HG03460 (cell line): ENCODE measurements at regions not wholly inside any gene's neighbourhood (a gene's known extent, or its start where the extent isn't known, plus 50 kb on each side); places are given as distances from the start of the nearest gene placed in this dataset.
"Not testable (repeated sequence)": the region's sequence is repeated elsewhere in the genome, so short reads cannot be mapped to it uniquely, and the experiment has no call there.

Experiments
- ATAC-seq: cut with Tn5 transposase; IDR thresholded peaks from one replicate; pipeline ENCODE4 v1.9.1; 2021; ENCODE audit not compliant: unreplicated experiment

DNA sequence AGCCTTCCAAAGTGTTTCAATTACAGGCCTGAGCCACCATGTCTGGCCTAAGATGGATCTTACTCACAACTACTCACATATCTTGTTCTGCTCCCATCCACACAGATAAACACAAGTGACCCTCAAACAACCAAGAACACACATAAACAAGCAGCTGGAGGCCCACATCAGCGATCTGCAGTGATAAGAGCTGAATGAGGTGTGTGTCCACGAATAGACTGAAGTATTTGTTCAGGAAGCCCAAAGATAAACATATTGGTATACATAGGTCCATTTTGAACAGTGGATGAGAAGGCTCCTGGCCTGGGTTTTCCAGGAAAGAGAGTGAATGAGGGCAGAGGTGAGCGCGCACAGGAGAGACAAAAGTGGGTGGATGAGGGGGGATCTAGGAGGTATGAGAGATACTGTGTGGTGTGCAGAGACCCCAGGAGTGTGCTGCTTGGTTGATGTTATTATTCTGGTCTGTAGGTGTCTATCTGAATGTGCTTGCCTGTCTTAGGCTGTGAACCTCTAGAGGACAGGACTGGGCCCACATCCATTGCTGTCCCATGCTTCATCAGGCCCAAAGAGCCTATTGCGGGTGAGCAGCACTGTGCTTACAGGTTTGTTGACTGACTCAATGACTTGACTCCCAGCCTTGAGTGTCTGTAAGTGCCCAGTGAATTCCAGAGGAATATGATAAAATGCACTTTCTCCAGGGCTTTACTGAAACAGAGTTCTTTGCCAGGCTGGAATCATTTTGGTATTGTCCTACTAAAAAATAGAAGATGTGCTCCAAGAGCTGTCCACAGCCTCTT is 79.9 kb upstream of the ATP1A1 start:
- no peak for ATAC-seq

DNA sequence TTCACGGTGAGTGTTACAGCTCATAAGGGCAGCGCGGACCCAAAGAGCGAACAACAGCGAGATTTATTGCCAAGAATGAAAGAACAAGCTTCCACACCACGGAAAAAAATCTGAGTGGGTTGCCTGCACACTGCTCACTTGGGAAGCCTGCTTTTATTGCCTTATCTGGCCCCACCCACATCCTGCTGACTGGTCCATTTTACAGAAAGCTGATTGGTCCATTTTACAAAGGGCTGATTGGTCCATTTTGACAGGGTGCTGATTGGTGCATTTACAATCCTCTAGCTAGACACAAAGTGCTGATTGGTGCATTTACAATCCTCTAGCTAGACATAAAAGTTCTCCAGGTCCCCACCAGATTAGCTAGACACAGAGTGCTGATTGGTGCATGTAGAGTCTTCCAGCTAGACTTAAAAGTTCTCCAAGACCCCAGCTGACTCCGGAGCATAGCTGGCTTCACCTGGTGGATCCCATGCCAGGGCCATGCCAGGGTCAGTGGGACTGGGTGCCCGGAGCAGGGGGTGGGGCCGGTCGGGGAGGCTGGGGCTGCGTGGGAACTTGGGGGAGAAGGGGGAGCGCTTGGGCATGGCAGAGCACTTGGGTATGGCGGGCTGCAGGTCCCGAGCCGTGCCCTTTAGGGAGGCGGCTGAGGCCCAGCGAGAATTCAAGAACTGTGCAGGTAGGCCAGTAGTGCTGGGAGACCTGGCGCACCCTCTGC is 75.4 kb upstream of the ATP1A1 start:
- ATAC-seq = no peak

DNA sequence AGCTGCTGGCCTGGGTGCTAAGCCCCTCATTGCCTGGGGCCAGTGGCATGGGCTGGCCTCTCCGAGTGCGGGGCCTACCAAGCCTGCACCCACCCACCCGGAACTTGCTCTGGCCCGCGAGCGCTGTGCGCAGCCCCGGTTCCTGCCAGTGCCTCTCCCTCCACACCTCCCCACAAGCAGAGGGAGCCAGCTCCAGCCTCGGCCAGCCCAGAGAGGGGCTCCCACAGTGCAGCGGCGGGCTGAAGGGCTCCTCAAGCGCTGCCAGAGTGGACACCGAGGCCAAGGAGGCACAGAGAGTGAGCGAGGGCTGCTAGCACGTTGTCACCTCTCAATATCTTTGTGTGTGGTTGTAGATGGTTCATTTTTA is 74.8 kb upstream of the ATP1A1 start:
- ATAC-seq = not testable (repeated sequence)

DNA sequence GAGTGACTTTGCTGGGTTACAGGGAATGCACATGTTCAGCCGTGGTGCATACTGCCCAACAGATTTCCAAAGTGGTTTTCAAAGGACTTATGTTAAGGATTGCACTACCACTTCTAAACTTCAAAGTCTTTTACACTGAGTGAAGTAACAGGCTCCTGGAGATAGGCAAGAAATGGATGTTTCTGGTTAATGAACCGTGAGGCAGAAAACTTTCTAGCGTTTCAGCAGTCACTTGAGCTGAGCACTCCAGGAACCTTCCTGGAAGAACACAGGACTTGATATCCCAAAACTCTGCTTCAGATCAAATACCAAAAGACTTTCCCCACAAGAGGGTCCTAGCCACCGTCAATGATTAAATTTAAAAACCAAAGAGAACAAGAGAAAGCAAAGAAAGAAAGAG is 74.3 kb upstream of the ATP1A1 start:
- ATAC-seq = no peak

DNA sequence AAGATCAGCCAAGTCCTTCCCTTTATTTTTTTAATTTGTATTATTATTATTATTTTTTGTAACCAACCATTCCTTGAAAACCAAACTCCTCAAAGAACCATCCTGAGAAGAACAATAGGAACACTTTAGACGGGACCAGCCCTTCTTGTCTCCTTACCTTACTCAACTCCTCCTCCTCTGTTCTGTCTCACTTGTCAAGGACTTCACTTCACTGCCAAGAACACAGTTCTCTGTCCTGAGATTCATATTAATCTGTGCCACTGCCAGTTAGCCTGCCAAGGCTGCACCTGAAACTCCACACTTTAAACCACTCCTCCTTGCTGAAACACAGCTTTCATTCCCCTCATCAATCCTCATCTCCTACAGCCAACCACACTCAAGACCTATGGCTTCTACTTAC is 73.8 kb upstream of the ATP1A1 start:
- no peak for ATAC-seq

DNA sequence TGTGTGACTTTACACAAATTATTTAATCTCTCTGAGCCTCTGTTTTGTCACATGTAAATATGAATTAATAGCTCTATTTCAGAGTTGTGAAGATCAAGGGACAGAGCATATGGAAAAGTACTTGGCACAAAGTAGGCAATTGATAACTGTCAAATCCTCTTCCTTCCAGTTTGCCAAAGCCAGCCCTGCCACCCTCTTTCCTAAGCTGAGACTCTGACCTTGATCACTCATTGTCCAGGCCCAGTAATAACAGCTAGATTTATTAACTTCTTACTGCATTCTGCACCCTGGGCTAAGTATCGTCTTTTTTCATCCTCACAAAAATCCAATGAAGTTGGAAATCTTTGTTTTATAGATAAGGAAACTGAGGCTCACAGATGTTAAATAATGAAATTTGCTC is 70.8 kb upstream of the ATP1A1 start:
- ATAC-seq = no peak

DNA sequence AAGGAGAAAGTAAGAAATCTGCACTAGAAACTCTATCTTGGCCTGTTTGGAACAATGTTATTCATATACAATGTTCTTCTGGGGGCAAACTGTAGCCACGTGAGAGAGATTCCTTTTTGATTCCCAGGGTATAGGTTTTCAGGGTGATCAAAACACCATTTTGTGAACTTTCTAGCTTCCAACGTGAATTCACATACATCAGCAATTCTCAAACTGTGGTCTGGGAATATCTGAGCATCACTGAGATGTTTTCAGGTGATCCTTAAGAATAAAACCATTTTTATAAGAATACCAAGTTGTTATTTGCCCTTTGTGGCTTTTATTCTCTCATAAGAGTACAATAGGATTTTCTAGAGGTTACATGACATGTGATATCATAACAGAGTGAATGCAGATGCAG is 66.9 kb upstream of the ATP1A1 start:
- no peak for ATAC-seq

DNA sequence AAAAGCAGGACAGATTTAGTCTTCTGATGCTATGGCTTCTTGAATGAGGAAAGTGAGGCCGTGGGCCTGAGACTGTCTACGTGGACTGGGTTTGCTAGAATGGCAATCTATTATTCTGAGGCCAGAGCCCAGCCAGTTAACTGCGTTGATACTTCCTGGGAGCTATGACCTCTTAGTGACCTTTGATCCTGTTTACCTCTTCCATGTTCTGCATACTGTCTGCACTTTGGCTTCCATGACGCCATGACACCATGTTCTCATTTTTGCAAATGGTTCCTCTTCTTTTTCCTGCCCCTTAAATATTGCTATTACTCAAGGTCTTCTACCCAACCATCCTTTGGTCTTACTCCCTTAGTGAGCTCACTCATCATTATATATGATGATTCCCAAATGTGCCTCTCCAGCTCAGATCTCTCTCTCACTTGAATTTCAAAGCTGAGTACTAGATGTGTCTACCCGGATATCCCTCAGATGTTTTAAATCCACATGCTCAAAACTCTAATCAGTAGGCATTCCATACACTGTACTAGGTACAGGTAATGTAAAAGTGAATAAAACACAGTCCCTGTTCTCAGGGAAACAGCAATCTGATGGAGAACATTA is 66.1 kb upstream of the ATP1A1 start:
- no peak for ATAC-seq

DNA sequence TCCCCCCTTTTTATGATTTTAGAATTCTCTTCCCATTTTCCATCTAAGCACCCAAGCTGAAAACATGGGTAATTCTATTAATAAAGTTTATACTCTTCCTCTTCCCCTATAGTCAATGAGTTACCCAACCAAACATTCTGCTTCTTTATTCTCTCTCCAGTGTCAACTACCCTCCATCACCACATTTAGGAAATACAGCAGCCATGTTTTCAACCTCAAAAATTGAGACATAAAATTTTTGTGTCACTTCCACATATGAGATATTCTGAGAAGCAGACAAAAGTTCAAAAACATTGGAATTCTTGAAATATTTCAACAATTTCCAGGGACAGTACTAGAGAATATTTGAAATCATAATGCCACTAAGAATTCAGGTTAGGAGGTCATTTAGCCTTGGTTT is 64.8 kb upstream of the ATP1A1 start:
- ATAC-seq = no peak

DNA sequence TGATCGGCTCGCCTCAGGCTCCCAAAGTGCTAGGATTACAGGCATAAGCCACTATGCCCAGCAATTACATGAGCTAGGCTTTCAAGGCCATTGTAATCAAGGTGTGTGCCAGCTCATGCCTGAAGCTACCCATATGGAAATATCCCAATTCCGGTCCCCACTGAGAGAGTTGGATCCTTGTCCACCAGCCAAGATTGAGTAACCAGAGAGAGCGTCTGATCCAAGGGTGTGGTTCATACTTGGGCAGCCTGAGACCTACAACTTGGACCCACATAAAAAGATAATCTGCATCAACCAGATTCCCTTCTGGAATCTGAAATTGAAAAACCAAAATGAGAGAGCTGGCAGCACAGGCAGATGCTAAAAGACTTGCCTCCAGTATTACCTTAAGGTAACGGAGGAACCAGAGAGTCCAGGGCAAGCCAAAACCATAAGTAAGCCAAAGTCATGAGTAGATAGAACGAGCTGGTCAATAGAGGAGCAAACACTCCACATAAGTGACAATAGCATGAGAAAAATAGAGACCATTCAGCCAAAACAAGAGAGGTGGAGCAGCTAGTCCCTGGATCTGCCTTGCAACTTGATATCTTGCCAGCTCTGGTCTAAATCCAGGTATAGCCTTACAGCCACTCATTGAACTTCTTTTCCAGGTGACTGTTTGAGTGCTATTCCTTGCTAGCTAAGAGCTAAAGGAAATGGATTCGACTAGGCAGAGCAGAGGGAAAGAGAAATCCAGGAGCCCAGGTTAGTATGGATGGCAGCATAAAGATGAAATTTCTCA is 63.8 kb upstream of the ATP1A1 start:
- ATAC-seq = no peak

DNA sequence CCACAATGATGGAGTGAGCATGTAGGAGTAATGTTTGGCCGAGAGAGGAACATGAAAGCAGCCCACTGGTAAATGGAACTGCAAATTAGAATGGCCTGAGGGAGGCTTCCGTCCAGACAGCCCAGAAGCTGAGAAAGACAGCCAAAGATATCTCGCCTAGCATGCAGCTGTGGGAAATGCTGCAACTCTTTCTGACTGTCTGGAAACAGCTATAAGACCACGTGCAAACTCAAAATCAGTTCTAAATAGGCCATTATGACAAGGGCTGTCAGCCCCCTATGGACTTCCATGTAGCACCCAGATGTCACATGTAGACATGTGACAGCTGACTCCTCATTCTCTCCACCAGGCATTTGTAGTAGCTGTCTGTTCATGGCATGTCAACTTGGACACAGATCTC is 62.9 kb upstream of the ATP1A1 start:
- ATAC-seq = no peak

DNA sequence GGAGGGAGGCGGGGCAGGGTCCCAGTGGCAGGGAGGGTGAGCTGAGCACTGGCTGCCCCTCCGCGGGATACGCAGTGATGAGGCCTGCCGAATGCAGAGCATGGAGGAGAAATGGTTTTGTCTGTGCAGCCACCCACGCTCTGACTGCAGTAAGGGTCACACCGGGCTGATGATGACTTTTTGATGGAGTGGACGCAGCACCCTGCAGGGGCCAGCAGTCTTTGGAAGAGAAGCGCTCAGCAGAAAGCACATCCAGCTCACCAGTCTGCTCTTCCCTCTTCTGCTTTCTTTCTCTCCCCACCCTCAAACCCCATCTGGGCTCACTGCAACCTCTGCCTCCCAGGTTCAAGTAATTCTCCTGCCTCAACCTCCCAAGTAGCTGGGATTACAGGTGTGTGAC is 61.9 kb upstream of the ATP1A1 start:
- ATAC-seq = no peak

DNA sequence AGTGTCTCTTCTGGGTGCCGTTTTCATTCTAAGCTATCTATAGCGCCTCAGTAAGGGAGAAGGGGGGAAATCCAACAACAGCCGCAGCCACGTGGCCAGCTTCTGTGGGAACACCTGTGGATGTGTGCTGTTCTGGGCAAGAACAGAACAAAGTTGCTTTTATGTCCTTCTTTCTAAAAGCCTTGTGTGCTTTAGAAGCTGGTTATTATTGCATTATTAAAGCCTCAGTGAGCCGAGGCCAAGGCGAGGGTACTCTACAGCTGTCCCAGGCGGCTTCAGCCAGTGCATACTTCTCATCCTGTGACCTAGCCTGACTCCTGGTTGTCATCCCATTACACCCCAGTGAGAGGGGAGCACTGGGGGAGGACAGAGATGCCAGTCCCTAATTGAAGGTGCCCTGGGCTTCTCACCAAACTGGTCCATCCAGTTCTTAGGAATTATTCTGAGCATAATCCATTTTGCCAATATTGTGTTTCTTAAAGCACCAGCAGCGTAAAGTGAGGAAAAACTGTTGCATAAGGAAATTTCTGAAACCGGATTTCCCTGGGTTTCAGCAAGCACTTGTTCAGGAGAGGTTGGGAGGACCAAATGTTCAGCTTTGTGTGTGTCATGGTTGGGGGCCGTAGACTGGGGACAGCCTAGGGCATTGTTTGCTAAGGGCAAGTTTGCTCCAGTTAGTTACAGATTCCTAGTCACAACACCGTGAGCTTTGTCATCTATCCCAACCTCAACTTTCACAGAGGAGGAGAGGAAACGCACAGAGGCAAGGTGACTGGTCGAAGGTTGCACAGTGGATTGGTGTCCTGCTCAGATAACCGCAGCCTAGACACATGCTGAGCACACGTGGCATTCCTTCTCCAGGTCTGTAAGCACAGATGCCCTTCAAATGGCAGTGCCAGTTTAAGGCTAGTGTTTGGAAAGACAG is 61.0 kb upstream of the ATP1A1 start:
- ATAC-seq = no peak

DNA sequence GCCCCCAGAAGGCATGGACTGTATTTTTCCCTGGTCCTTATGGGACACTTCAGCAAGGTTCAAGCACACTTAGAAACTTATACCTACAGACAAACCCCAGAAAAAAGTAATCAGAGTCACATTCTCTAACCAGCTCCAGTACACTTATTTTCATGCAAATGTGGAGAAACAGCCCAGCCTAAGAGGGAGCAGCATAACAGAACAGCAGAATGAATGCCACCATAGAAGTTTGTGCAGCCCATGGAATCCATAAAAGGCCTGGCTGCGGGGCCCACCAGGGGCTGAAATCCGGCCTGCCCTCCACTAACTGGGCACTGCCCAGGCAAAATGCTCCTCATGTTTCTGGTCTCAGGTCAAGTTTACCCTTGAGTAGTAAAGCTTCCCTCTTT is 60.4 kb upstream of the ATP1A1 start:
- no peak for ATAC-seq

DNA sequence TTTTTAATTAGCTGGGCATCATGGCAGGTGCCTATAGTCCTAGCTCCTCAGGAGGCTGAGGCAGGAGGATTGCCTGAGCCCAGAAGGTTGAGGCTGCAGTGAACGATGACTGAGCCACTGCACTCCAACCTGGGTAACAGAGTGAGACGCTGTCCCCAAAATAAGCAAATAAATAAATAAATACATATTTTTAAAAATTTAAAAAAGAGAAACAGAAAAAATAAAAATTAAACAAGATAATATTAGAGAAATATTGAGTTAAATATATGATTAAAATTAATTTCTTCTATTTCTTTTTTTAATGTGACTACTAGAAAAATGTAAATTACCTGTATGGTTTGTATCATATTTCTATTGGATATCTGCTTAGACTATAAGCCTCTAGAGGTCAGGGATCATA is 59.3 kb upstream of the ATP1A1 start:
- no peak for ATAC-seq

DNA sequence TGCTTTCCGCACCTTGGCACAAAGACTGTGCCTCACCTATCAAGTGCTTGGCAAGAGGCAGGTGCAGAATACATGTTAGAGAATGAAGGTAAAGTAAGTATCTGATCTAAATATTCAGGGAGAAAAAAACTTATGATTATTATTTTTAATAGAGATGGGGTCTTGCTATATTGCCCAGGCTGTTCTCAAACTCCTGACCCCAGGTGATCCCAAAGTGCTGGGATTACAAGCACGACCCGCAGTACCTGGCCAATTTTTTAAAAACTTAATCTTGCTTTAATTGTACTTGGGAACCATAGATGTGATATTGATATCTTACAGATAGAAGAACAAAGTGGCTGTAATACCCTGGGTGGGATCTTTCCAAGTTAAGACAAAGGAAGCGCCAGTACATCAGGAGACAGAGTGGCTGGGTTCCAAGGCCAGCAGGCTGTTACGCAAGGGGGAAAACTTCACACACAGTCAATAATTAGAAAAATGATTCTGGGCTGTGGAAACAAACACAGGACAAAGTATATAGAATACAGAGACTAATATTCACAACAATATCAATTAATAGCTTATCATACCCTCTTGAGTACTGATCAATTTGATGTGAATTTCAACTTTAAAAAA is 58.6 kb upstream of the ATP1A1 start:
- ATAC-seq = no peak

DNA sequence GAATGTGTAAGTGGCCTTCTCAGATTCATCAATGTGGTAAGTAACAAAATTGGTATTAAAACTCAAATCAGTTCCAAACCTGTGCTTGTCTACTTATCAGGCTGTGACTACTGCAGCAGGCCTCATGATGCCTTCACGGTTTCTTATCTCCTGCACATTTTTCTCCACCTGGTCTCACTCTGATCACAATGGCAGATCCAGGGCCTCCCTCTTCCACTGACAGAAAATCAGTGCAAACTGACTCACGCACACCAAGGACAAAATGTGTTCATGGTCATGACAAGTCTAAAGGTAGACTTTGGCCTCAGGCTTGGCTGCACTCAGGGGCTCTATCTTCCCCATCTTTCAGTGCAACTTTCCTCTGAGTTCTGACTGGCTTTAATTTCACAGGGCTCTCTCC is 56.7 kb upstream of the ATP1A1 start:
- no peak for ATAC-seq

DNA sequence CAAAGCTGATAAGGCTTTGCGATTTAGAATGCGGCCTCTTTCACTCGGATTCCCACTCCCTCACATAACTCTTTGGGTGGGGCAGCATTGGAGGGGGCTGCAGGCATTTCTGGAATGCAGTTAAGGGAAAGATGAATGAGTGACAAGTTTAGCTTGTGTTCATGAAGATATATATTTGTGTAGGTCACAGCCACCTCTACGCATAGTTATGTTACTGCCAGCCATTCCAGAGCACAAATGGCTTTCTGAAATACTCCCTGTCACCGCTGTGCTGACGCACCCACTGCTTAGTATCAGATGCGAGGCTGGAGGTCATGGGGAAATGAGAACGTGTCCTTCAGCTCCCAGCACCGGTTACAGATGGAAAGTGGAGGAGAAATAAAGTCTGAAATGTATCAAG is 54.1 kb upstream of the ATP1A1 start:
- no peak for ATAC-seq

DNA sequence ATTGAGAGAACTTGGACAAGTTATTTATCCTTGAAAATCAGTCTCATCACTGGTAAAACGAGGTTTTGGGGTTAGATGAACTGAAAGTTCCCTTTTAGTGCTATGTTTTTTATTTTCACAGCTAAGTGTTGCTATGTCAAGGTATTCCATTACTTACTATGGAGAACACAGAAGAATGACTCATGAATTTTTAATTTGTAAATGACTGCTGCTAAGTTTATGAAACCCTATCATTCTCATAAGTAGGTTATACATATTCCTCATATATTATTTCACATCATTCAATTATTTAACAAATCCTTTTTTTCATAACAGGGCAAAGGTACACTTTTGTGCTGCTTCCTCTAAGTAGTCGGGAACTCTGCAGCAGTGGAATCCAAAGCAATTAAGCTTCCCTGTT is 52.2 kb upstream of the ATP1A1 start:
- no peak for ATAC-seq

DNA sequence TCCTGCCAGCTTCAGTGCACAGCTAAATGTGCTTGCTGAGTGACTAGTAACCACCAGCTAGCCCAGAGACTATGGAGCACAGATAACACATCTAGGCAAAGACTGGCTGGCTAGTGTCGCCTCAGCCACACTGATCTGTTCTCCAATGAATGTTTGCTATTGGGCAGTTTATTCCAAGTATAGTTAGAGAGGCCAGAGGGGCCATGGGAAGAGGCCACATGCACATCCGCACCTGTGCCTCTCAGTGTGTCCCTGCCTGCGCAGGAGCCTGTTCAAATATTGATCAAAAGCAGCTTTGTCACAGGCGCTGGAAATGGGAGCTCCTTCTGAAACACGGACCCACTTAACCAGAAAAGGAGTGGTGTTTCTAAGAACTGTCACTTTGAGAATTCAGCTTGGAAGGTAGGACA is 51.3 kb upstream of the ATP1A1 start:
- ATAC-seq = no peak
